Left forelimb (tissue), 1 donor: ENCODE measurements at regions not wholly inside any gene's neighbourhood (a gene's known extent, or its start where the extent isn't known, plus 50 kb on each side); places are given as distances from the start of the nearest gene placed in this dataset.
"Not testable (repeated sequence)": the region's sequence is repeated elsewhere in the genome, so short reads cannot be mapped to it uniquely, and the experiment has no call there.

Experiments used
- DNase-seq: peaks from one replicate; pipeline ENCODE4 v3.0.0-alpha.2; 2018; ENCODE audit warnings: low spot score

DNA sequence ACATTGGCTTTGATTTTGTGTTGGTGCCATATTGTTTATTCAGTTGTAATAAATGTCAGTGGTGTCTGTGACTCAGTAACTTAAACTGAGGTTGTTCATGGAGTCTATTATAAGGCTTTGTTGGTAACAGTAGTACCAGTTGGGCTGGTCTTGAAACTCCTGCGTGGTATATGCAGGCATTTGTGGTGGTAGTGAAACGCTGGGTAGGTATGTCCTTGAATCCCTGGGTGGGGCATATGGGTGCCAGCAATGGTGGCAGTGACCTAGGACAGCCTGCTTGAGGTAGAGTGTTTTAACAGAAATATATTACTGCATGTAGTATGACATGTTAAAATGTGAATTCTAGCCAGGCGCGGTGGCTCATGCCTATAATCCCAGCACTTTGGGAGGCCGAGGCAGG, 1058.5 kb upstream of the SEMA6A start:
- no peak for DNase-seq

DNA sequence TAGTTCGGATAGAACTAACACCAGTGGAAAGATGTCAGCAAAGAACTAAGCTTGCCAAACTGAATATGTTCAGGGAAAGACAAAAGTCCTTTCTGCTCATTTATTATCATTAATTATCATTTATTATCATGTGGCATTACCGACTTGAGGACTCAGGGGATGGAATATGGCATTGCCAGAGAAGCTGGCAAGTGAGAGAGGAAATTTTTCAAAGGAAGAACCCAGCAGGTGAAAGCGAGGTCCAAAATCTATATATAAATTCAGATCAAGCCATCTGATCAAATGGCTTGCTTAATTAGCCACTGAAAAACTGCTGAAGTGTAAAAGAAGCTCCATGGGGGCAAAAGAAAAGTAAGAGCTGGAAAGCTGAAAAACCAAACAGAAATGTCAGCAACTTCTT, 1049.6 kb upstream of the SEMA6A start:
- DNase-seq, result no peak

DNA sequence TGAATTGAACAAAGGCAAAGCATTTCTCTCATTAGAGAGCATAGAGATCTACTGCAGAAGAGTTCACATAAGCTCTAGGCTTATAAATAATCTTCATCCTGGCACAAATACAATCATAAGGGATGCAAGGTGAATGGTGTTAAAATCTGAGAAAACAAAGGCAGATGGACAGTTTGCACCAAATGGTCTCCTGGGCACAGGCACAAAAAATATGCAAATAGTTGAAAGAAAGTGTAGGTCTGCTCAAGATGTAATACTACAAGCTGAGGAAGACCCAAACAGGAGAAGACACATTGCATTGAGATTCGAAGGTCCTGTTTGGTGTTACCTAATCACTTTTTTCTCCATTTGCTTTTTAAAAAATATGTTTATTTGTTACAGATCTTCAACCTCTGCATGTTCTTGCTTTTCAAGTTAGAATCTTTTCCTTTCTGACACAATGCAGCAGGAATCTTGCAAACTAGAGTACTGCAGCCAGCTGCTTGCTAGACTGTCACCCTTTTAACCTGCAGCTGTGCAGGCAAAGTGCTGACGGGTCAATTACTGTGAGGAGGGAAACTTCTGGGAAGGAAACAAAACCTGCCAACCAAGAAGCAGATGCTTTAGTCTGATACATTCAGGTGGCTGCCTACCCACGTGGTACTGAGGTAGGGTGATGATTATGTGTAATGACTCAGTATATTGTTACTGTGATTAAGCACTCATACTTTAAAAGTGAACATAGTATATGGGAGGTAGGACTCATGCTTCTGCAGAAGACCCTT, 1048.6 kb upstream of the SEMA6A start:
- no peak for DNase-seq

DNA sequence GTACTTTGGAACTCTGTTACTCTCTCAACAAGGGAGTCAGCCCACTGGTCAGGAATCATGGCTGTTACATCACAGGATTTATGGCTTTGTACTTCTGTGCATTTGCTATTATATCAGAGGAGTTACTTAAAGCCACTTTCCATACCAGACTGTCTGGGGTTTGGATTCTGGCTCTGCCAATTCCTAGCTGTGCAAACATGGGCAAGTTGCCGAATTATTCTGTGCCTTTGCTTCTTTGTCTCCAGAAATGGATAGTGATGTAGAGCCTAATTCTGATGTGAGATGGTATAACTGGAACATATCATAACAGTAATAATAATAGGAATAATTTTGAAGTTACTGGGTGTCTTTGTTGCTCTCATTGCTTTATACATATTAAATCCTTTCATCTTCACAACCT, 1047.3 kb upstream of the SEMA6A start:
- DNase-seq, result no peak

DNA sequence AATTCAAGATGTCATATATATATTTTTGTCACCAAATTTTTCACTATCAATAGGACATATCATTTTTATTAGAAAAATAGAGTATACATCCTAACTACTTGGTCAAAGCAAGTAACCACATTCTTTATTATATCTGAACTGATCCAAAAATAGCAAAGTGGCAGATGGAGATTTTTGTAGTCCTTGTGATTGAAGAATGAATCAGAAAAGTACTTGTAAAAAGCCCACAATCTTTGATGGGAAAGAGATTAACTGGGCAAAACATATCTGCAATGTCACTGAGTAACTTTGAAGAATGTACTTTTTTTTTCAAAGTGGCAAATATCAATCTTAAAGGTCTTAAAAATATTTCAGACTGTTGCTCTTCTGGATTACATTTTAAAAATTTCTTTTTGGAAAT, 1040.6 kb upstream of the SEMA6A start:
- DNase-seq, result no peak

DNA sequence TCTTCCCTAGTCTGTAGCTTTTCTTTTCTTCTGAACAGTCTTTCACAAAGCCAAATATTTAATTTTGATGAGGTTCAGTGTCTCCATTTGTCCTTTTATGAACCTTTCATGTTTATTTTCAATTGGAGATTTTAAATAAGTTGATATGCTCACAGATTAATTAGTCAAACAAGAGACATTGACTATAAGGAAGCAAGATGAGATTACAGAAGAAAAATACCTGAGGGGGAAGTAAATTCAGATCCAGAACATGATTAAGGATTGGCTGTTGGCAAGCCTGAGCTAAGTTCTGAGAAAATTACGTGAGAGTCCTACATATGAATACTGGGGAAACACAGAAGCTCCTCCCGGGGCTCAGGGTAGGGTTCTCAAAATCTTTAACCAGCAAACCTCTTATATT, 1039.8 kb upstream of the SEMA6A start:
- no peak for DNase-seq

DNA sequence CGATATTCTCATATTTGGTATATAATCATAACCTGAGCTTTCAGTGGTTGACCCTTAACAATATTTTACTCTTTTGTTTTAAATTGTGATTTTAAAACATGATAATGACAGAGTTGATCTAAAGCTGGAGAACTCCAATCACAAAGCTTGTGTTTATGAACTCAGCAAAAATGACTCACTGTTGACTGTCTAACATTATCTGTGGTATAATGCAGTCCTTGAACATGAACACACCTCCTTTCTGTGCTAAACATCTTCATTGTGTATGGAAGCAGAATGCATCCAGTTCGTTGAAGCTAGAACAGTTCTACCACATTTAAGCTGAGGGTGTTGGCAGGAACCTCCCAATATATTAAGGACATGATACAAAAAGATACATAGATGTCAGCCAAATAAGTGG, 1030.2 kb upstream of the SEMA6A start:
- DNase-seq, result no peak

DNA sequence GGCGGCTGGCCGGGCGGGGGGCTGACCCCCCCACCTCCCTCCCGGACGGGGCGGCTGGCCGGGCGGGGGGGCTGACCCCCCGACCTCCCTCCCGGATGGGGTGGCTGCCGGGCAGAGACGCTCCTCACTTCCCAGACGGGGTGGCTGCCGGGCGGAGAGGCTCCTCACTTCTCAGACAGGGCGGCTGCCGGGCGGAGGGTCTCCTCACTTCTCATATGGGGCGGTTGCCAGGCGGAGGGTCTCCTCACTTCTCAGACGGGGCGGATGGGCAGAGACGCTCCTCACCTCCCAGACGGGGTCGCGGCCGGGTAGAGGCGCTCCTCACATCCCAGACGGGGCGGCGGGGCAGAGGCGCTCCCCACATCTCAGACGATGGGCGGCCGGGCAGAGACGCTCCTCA, 1025.2 kb upstream of the SEMA6A start:
- DNase-seq, result not testable (repeated sequence)

DNA sequence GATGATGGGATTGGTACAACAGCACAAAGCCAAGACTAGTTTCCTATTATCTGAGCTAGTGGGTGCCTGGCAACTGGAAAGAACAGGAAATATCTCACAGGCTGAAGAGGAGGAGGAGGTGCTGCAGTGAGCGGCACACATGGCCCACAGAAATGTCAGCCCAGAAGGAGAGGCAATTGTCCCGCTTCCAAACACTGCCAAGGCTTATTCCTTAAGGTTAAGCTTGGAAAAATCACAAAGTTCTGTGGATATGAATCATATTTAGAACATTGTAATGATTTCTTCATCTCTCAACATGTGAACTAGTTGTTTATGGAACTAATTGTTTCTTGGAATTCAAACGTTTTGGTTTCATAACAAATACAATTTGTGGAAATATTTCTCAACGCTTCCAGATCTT, 1019.5 kb upstream of the SEMA6A start:
- DNase-seq, result no peak

DNA sequence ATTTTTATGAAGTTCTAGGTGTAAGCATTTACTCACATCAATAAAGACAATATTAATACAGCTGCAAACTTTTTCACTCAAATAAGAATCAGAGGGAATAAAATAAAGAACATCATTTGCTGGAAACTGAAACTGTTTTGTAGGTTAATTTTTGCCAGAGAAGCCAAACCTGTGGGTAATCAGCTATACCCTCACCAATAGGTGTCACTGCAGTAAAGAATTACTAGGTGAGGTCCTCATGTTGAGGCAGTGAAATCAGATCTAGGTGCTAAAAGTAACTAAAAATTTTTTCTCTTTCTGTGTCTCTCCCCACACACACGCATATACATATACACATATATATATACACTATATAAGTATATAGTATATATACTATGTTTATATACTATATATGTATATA, 1016.3 kb upstream of the SEMA6A start:
- DNase-seq, result no peak

DNA sequence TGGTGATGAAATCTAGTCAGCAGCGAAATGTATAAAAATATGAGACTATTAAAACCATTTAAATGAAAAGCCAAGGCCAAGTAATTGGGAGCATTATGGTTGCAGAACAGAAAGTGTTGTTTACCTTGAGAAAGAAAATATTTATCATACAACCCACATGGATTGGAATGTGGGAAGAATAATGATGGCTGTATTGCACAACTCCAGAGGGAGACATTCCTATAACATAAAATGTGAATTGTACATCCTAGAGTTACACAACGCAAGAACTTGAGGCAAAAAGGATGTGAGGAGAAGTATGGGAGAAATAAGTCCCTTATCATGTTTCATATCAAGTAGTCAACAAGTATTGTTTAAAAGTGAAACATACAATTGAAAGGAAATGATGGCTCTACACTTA, 1014.0 kb upstream of the SEMA6A start:
- DNase-seq, result no peak

DNA sequence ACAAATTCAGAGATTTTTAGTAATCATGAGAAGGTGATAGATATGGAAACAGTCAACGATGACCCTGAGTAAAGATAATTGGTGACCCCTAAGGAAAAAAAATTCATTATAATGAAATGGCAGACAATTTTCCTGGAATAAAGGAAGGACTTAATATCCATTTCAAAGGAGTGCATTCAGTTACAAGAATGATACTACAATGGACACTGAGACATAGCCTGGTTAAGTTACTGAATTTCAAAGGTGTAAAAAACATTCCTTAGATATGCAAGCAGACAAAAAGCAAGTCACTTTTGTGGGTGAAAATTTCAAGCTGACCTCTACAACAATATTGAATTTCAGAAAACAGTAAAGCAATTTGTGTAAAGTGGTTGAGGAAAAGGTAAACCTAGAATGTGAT, 1012.5 kb upstream of the SEMA6A start:
- no peak for DNase-seq

DNA sequence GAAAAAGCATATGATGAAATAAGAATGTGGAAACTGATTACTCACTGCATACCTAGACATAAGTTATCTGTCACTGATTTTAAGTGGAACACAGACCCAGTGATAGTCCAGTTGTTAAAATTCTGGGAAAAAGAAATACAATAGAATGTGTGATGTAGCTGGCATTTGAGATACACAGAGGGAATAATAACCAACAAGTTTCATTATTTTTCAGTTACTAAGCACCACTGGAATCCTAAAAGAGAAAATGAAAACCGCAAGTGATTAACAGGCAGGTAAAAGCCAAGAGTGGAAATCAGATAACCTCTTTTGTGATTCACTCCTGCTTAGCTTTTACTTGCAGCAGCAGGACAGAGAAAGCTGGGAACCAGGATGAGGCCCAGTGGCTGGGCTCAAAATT, 994.0 kb upstream of the SEMA6A start:
- DNase-seq, result no peak

DNA sequence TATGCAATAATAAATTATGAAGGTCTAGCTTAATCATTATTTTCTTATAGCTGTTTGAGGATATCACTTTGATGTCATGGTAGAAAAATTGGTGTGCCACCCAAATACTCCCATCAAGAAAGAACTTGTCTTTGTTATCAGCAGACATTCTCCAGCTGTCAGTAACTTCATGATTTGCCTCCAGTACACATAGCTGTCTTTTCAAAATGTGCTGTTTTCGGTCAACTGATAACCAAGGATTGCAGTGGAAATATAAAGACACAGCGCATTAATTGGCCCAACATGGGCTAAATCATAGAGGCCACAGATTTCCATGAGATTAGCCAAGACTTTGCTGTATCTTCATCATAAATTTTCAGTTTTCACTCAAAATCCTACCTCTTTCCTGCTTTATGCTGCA, 993.5 kb upstream of the SEMA6A start:
- no peak for DNase-seq

DNA sequence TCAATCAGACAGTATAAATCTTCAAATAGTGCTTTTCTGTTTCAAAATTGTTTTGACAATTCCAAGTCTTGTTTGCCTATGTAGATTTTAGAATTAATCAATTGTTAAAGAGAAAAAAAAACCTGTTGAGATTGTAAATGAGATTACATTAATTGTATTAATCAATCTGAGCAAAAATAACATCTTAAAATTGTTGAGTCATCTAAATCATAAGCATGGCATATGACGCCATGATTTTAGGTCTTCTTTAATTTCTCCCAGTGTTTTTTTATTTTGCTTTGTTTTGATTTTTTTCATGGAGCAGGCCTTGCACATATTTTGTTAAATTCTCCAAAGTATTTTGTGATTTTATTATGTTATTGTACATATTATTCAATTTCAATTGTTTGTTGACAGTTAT, 988.0 kb upstream of the SEMA6A start:
- no peak for DNase-seq

DNA sequence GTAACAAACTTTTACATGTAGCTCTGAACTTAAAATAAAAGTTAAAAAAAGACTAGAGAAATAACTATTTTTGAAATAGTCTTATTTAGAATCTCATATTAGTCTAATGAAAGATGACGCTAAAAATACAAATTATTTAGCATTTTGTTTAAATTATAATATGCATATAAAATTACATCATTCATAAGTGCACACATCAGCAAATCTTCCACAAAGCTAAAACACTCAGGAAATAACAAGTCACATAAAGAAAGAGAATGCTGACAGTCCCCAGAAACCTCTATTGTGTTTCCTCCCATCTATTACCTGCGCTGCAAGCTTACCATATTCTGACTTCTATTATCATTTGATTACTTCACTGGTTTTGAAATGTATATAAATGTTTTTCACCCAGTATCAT, 986.9 kb upstream of the SEMA6A start:
- no peak for DNase-seq

DNA sequence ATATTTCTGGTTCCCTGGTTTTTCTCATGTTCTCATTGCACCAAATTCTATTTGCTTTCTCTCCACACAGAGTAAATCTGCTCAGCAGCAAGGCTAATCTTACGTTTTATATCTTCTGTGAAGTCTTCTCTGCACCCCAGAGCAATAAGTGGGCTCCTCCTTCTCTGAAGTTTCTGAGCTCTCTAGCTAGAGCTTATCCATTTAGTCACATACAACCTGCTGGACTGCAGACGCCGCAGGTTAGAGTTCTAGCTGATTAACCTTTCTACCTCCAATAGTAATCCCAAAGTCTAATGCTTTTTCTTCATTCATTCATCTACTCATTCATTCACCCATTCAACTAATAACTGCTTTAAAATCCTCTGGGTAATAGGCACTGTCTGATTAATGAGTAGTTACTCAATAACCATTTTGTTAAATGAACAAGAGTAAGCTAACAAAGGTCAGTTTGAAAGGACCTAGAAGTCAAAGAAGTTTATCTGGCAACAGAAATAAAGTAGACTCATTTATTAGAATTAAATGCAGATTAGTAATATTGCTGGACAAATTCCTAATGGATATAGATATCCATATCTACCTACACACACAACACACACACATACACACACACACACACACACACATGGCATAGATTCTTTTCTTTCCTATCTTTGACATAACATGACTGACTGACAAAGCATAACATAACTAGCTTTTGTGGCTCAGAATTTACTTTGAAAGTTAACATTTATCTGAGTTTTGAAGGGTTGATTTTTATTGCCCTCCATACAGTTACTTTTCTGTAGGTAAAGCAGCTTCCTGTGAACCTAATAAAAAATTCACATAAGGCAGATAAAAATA, 984.6 kb upstream of the SEMA6A start:
- DNase-seq, result no peak

DNA sequence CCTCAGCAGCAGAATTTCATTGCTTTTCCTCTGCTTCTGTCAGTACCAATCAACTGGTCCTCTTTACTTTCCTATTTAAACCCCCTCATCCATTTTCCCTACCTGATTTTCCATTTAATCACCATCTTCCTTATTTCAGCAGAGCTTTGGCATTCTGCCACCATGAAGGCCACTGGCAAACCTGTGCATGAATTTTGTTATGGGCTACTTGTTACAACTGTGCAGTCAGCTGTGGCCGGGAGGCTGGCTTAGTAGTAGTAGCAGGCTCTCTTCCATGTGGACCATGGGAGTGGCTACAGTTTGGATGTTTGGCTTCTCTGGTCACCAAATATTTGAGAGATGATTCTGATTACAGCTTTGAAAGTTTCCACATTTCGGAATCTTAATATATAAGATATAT, 976.6 kb upstream of the SEMA6A start:
- DNase-seq, result no peak

DNA sequence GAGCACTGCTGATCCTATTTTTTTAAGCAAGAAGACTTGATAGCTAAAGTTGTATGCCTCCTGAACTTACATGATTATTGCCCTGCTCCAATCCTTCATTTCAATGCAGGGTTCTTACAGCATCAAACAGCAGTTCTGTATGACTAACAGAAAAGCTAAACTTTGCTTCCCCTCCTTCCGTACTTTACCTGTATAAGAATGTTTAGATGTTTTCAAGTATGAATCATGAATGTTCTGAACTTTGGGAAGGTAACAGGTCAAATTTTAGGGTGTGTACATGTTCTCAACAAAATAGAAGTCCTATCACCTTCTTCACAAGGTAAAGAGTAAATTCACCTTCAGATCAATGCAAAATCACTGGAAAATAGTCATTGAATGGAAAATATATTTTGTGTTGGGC, 972.6 kb upstream of the SEMA6A start:
- no peak for DNase-seq

DNA sequence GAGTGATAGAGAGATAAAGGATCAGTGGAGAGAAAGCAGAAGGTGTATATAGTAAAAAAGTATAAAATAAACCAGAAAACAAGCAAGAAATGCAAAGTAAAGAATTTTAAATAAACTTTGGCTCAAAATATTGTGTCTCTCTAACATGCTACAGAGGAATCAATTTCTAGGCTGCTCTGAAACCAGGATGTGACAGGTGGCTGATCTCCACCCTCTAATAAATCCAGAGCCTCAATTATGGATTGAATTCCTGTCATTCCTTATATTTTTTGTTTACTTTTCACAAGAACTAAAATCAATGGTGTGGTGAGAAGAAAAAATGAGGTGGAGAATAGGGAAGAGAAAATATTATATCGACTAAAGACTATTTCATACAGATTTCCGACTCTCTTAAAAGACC, 965.1 kb upstream of the SEMA6A start:
- no peak for DNase-seq

DNA sequence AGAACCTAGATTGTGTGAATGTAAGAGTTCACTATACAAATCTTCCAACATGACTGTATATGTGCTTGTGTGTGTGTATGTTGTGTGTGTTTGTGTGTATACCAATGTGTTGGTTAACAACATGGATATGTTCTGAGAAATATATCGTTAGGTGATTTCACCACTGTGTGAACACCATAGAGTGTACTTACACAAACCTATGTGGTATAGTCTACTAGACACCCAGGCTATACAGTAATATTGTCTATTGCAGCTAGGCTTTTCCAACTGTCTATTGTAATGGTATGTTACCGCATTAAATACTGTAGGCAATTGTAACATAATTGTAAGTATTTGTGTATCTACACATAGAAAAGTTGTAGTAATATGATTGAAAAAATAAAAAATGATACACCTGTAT, 959.2 kb upstream of the SEMA6A start:
- DNase-seq, result no peak

DNA sequence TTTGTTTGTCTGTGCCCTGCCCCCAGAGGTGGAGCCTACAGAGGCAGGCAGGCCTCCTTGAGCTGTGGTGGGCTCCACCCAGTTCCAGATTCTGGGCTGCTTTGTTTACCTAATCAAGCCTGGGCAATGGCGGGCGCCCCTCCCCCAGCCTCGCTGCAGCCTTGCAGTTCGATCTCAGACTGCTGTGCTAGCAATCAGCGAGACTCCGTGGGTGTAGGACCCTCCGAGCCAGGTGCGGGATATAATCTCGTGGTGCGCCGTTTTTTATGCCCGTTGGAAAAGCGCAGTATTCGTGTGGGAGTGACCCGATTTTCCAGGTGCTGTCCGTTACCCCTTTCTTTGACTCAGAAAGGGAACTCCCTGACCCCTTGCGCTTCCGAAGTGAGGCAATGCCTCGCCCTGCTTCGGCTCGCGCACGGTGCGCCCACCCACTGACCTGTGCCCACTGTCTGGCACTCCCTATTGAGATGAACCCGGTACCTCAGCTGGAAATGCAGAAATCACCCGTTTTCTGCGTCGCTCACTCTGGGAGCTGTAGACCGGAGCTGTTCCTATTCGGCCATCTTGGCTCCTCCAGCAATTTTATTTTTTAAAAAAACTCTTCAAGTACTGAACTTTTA, 958.5 kb upstream of the SEMA6A start:
- not testable (repeated sequence) for DNase-seq

DNA sequence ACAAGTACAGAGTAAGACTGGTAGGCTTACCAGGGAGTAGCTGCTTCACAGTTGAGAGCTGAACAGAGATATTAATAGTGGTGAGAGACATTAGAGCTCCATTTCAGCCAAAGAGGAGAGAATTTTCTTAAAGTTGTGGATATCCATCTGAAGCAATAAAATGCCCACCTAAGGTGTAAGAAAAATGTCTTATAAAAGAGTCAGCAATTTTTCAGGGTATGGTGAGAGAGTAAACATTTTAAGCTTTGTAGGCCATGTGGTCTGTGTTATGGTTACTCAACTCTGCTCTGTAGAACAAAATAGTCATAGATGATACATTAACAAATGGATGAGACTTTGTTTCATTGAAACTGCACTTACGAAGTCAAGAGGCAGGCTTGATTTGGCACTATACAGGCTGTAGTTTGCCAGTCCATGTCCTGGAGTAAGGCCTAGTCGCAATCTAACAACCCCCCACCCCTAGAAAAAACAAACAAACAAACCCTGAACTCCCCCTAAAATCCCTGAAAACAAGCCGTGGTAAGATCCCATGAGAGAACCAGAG, 945.4 kb upstream of the SEMA6A start:
- no peak for DNase-seq
